Mucosa of gallbladder (tissue), 1 donor: ENCODE measurements at regions not wholly inside any gene's neighbourhood (a gene's known extent, or its start where the extent isn't known, plus 50 kb on each side); places are given as distances from the start of the nearest gene placed in this dataset.
"Not testable (repeated sequence)": the region's sequence is repeated elsewhere in the genome, so short reads cannot be mapped to it uniquely, and the experiment has no call there.

Experiments
- DNase-seq: peaks from one replicate; pipeline ENCODE4 v3.0.0-alpha.2; 2020; ENCODE audit warnings: low spot score
- donor health status: DM: no; HTN: no; CAD: no.

DNA sequence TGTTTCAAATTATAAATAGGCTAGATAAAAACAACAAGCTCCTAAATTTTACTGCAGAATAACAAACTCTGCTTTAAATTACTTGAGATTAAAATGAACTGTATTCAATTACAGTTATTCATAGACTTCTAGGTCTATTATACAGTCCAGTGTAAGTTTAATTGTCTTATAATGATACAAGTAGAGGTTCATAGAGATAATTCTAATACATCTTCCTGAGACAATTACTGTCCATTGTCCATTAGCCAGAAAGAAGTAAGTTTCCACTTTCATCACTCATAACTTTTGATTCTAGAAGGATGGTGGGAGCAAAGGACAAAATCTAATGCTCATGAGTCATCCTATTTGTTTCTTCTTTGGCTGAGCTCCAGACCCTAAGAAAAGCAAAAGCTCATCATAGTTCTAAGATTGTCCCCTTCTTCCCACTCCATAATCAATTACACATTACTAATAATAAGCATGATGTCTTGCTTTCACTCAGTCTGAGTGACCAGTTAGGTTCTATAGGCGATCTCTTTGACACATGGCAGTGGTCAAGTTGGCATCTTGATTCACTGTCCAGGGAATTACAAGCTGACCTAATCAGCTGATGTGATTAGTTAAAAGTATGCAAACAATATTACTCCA, 502.5 kb upstream of the IZUMO3 start:
- DNase-seq, result no peak

DNA sequence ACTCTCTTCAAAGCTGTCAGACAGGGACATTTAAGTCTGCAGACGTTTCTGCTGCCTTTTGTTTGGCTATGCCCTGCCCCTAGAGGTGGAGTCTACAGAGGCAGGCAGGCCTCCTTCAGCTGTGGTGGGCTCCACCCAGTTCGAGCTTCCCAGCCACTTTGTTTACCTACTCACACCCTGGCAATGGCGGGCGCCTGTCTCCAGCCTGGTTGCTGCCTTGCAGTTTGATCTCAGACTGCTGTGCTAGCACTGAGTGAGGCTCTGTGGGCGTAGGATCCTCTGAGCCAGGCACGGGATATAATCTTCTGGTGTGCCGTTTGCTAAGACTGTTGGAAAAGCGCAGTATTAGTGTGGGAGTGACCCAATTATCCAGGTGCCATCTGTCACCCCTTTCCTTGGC, 499.8 kb upstream of the IZUMO3 start:
- DNase-seq, result not testable (repeated sequence)

- DNase-seq, result no peak
These were observed 484.0 kb upstream of the IZUMO3 start for GRCh38 chr9:25029743-25030142.

DNA sequence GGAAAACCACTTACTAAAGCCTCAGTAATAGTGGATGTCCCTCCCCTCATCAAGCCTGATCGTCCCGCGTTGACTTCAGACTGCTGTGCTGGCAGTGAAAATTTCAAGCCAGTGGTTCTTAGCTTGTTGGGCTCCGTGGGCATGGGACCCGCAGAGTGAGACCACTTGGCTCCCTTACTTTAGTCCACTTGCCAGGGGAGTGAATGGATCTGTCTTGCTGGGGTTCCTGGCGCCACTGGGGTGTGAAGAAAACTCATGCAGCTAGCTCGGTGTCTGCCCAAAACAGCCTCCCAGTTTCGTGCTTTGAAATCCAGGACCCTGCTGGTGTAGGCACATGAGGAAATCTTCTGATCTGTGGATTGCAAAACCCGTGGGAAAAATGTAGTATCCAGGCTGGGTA, 480.0 kb upstream of the IZUMO3 start:
- DNase-seq, result no peak

DNA sequence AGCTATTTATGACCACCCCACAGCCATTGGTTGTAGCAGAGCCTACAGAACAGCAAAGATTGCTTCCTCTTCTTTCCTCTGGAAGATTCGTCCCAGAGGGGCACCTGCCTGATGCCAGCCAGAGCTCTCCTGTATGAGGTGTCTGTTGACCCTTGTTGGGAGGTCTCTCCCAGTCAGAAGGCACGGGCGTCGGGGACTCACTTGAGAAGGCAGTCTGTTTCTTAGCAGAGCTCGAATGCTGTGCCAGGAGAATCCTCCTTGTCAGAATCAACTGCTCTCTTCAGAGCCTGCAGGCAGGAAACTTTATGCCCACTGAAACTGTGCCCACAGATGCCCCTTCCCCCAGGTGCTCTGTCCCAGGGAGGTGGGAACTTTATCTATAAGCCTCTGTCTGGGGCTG, 479.5 kb upstream of the IZUMO3 start:
- DNase-seq, result no peak

GRCh38 chr9:25017779-25018178, 472.1 kb upstream of the IZUMO3 start:
- no peak for DNase-seq

GRCh38 chr9:25010027-25010662, 464.4 kb upstream of the IZUMO3 start:
- no peak for DNase-seq

DNA sequence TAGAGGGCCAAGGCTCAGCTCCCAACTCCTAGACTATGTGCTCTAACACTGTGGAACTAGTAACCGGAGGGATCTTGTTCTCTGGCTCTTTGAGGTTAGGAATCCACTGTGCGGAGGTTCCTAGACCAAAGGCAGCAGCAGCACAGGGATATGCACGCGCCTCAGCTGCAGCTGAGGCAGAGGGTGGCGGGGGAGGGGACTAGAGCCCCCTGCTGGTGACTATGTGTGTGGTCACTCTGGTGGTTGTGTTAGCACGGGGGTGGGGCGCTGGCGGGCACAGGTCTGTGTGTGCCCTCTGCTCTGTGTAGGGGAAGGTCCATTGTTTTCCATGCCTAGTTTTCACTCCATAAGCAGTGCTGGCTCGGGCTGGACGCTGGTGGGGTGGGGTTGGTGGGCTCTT, 458.0 kb upstream of the IZUMO3 start:
- DNase-seq, result no peak

GRCh38 chr9:24986331-24986730, 440.6 kb upstream of the IZUMO3 start:
- no peak for DNase-seq

DNA sequence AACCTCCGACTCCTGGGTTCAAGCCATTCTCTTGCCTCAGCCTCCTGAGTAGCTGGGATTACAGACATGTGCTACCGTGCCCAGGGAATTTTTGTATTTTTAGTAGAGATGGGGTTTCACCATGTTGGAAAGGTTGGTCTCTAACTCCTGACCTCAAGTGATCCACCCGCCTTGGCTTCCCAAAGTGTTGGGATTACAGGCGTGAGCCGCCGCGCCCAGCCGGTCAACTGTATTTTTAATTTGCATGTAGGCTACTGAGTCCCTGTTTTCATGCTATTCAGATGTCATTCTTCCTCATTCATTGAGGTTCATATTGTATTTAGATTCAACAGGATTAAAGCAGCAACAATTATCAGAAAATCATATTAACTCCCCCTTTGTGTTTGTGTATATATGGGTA, 425.1 kb upstream of the IZUMO3 start:
- DNase-seq, result not testable (repeated sequence)

GRCh38 chr9:24961762-24962161, 416.1 kb upstream of the IZUMO3 start:
- DNase-seq, result no peak

DNA sequence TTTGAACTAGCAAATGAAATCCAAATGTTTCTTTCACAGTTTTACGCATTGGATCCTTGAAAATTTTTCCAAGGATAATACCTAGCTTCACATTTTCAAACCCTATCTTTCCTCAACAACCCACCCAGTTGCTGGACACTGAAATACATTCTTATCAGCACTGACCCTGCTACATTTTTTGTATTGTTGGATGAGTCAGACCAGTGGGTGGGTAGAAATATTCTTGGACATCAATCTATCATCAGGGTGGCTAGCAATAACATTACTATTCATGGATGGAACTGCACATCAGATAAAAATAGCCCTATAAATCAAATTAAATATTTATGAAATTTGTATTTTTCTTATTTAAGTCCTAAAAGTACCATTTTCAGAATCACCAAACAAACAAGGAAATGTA, 407.4 kb upstream of the IZUMO3 start:
- no peak for DNase-seq

- no peak for DNase-seq
These were observed 393.6 kb upstream of the IZUMO3 start for GRCh38 chr9:24939109-24939850.

- DNase-seq, result no peak
These were observed 390.4 kb upstream of the IZUMO3 start for GRCh38 chr9:24936117-24936516.

- no peak for DNase-seq
These were observed 387.1 kb upstream of the IZUMO3 start for GRCh38 chr9:24932785-24933184.

- DNase-seq, result no peak
These were observed 386.2 kb upstream of the IZUMO3 start for GRCh38 chr9:24931894-24932293.

GRCh38 chr9:24912767-24913166, 367.1 kb upstream of the IZUMO3 start:
- no peak for DNase-seq

- no peak for DNase-seq
These were observed 355.6 kb upstream of the IZUMO3 start for GRCh38 chr9:24901319-24901718.

DNA sequence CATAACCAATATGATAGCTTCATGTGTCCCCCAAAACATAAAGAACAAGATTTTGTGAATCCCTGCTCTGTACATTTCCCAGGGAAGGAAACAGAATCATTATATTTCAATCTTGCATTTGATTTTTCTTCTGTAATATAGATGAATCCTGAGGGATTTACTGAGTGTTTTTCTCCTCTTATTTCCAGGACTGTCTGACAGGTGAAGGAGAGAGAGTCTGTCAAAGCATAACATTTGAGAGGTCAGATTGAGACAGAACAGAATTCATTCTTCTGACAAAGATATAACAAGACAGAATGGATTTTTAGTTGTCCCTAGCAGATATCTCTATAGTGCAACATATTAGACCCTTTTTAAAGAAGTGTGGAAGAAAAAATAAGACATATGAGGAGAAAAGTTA, 354.5 kb upstream of the IZUMO3 start:
- DNase-seq, result no peak

- DNase-seq, result no peak
These were observed 353.8 kb upstream of the IZUMO3 start for GRCh38 chr9:24899463-24899862.

DNA sequence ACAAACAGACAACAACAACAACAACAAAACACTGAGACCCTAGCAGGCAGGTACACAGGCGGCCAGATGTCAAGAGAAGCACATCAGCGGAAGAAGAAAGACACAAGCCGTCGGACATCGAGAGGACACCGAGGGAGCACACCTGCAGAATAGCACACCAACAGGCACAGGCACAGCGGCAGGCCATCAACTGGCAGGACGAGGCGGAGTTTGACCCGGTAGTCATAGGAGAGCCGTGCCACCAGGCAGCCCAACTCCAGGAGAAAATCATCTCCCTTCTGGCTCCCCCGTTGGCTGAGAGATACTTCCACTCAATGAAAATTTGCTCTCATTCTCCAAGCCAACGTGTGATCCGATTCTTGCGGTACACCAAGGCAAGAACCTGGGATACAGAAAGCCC, 352.1 kb upstream of the IZUMO3 start:
- DNase-seq, result no peak

DNA sequence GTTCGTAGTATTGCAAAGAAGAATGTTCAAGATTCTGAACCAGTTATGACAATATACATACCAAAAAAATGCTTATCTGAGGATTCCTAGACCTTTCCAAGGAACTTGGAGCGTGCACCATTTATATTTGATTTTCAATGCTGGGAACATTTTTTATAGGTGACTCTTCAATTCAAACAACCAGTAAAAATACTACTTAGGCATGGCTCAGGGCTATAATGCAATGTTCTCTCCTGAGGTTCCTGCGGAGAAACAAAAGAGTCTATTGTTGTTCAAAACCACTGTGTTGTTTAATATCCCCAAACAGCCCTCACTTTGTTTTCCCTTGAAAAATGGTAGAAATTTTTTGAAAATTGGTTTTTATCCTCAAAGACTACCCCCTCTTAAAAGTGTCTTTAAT, 335.7 kb upstream of the IZUMO3 start:
- no peak for DNase-seq

DNA sequence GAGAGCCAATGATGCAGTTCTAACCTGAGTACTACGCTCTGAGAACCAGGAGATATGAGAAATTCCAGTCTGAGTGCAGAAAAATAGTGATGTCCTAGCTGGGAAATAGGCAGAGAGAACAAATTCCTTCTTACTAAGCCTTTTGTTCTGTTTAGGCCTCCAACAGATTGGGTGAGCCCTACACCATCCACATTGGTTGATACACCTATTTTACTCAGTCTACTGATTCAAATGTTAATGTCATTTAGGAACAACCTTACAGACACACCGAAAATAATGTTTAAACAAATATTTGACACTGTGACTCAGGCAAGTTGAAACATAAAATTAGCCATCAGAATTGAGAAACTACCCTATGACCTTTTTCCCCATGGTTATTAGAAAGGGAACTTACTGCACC, 333.9 kb upstream of the IZUMO3 start:
- DNase-seq, result no peak
